T47D (cell line): ENCODE measurements at regions not wholly inside any gene's neighbourhood (a gene's known extent, or its start where the extent isn't known, plus 50 kb on each side); places are given as distances from the start of the nearest gene placed in this dataset.

Experiments used
- DNase-seq, 2 experiments: peaks; one replicate each; pipeline versions ENCODE4 v3.0.0 to v3.0.0-alpha.2; 2011 to 2012; ENCODE audit warnings: low read depth in 1 of 2, low spot score in 1 of 2
- JUND ChIP-seq: IDR thresholded peaks from 2 replicates; pipeline ENCODE4 v1.6.1; 2012; ENCODE audit warnings: low read depth
- in situ Hi-C: cut with HindIII; loops from 2 replicates; pipeline ENCODE4 v1.10.0; 2016; ENCODE audit warnings: low sequenced_read_pairs, low pct_unique_long_range_greater_than_20kb

- in situ Hi-C loops: no loop called here
- no peak for DNase-seq
- TF ChIP-seq JUND: no peak
Observed at GRCh38 chrX:10841579-10841978, 221.2 kb upstream of the MID1 start.

GRCh38 chrX:10842646-10843045 lies 222.3 kb upstream of the MID1 start:
- DNase-seq: no peak
- TF ChIP-seq JUND: no peak
- in situ Hi-C loops: no loop called here

GRCh38 chrX:10847333-10847732 lies 226.9 kb upstream of the MID1 start:
- in situ Hi-C loops: no loop called here
- no peak for DNase-seq
- TF ChIP-seq JUND: no peak

GRCh38 chrX:10851809-10852208 lies 231.4 kb upstream of the MID1 start:
- DNase-seq: no peak
- TF ChIP-seq JUND: no peak
- in situ Hi-C loops: no loop called here

- no peak for TF ChIP-seq JUND
- DNase-seq: no peak
- in situ Hi-C loops: no loop called here
Observed at GRCh38 chrX:10854594-10854993, 234.2 kb upstream of the MID1 start.

- DNase-seq: no peak
- in situ Hi-C loops: no loop called here
- no peak for TF ChIP-seq JUND
Observed at GRCh38 chrX:10855845-10856244, 235.5 kb upstream of the MID1 start.

GRCh38 chrX:10856797-10857196 lies 236.4 kb upstream of the MID1 start:
- in situ Hi-C loops: no loop called here
- DNase-seq: no peak
- TF ChIP-seq JUND: no peak

GRCh38 chrX:10859353-10859752 lies 239.0 kb upstream of the MID1 start:
- DNase-seq: no peak
- no peak for TF ChIP-seq JUND
- in situ Hi-C loops: no loop called here

- TF ChIP-seq JUND: no peak
- in situ Hi-C loops: no loop called here
- no peak for DNase-seq
Observed at GRCh38 chrX:10875995-10876394, 235.1 kb upstream of the HCCS start.

GRCh38 chrX:10882484-10882883 lies 228.6 kb upstream of the HCCS start:
- DNase-seq: no peak
- in situ Hi-C loops: no loop called here
- no peak for TF ChIP-seq JUND

GRCh38 chrX:10884246-10884645 lies 226.9 kb upstream of the HCCS start:
- in situ Hi-C loops: no loop called here
- no peak for DNase-seq
- TF ChIP-seq JUND: no peak

- no peak for DNase-seq
- in situ Hi-C loops: no loop called here
- TF ChIP-seq JUND: no peak
Observed at GRCh38 chrX:10892621-10893225, 218.4 kb upstream of the HCCS start.

- in situ Hi-C loops: no loop called here
- no peak for DNase-seq
- TF ChIP-seq JUND: no peak
Observed at GRCh38 chrX:10893366-10893765, 217.8 kb upstream of the HCCS start.

- TF ChIP-seq JUND: no peak
- no peak for DNase-seq
- in situ Hi-C loops: no loop called here
Observed at GRCh38 chrX:10893976-10894375, 217.2 kb upstream of the HCCS start.
